Erythroblast (primary cell): ENCODE measurements at regions not wholly inside any gene's neighbourhood (a gene's known extent, or its start where the extent isn't known, plus 50 kb on each side); places are given as distances from the start of the nearest gene placed in this dataset.

ENCODE experiments used
- GATA1 ChIP-seq: IDR thresholded peaks from 2 replicates; pipeline ENCODE4 v1.6.1; 2011; ENCODE audit warnings: low read depth, mild to moderate bottlenecking, control low read depth, low read length, moderate library complexity
- POLR2A ChIP-seq: IDR thresholded peaks from 2 replicates; pipeline ENCODE4 v1.6.1; 2011; ENCODE audit warnings: mild to moderate bottlenecking, low read length

DNA sequence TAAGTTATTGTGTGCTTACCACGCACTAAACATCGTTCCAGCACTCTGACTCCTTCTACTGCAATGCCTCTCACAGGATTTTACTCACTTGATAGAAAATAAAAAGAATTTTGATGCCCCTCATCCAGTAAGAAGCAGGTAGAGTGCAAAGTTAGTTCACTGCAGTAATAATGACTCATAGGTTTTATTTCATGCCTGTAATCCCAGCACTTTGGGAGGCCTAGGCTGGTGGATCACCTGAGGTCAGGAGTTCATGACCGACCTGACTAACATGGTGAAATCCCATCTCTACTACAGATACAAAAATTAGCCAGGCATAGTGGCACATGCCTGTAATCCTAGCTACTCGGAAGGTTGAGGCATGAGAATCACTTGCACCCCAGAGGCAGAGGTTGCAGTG is 190.6 kb downstream of the RAD51AP2 start:
- TF ChIP-seq POLR2A (no peak), GATA1 (no peak)
